GM12864 (cell line): ENCODE measurements at regions not wholly inside any gene's neighbourhood (a gene's known extent, or its start where the extent isn't known, plus 50 kb on each side); places are given as distances from the start of the nearest gene placed in this dataset.
"Not testable (repeated sequence)": the region's sequence is repeated elsewhere in the genome, so short reads cannot be mapped to it uniquely, and the experiment has no call there.

ENCODE experiments used
- DNase-seq: peaks from one replicate; pipeline ENCODE4 v3.0.0-alpha.2; 2011; ENCODE audit warnings: low read depth
- H3K4me3 ChIP-seq: 2 replicates; pipeline ENCODE4 v1.5.1; 2011; ENCODE audit warnings: mild to moderate bottlenecking, low read depth, low read length, control low read depth
- TF ChIP-seq, protein P1 (sequence below): IDR thresholded peaks from 2 replicates; pipeline ENCODE4 v1.5.1; 2011; ENCODE audit warnings: low read depth, mild to moderate bottlenecking, moderate library complexity, low read length, control low read depth, inconsistent platforms; ENCODE audit errors: missing control alignments

DNA sequence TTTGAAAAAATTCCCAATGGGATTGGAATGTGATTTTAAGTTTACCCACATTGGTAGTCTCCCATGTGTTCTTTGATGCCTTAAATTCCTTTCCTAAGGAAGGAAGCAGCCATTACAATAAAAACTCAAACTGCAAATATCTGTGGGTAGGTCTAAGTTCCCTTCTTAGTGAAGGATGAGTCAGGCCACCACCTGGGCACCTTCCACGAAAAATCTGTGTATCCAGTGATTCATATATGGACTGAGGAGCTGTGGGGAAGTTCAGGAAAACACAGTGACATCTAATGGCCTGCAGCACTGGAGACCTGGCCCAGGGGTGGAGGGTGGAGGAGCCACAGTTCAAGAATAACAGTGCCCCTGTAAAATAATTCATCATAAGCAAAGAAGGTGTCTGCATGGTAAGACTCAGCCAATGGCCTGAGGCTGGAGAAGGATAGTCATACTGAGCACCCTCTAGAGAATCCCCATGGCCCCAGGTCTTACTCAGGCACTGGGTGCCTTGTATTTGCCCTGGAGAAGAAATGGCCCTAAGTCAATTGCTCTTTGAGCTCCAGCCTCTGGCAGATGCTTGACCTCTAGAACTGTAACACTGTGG, 248.6 kb downstream of the SP3 start:
- no peak overlapping the region for H3K4me3 ChIP-seq
- no peak for DNase-seq
- TF ChIP-seq, protein P1, sequence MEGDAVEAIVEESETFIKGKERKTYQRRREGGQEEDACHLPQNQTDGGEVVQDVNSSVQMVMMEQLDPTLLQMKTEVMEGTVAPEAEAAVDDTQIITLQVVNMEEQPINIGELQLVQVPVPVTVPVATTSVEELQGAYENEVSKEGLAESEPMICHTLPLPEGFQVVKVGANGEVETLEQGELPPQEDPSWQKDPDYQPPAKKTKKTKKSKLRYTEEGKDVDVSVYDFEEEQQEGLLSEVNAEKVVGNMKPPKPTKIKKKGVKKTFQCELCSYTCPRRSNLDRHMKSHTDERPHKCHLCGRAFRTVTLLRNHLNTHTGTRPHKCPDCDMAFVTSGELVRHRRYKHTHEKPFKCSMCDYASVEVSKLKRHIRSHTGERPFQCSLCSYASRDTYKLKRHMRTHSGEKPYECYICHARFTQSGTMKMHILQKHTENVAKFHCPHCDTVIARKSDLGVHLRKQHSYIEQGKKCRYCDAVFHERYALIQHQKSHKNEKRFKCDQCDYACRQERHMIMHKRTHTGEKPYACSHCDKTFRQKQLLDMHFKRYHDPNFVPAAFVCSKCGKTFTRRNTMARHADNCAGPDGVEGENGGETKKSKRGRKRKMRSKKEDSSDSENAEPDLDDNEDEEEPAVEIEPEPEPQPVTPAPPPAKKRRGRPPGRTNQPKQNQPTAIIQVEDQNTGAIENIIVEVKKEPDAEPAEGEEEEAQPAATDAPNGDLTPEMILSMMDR = no peak

DNA sequence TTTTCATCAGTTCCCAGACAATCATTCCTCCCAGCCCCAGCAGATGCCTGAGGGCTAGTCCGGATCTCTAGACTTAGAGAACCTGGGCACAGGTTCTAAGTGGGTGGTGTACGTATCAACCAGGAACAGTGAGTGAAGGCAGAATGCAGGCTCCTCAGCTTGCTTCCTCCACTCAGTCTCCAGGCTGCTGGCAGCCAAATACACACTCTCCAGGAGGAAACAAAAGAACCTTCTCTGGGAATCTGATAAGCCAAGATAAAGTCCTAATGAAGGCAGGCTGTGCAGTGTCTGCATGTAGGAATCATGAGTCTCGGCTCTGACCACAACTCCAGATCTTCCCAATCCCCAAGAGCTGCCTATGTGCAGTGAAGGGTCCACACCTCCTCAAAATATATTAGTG, 245.7 kb downstream of the SP3 start:
- H3K4me3 ChIP-seq = no peak overlapping the region
- DNase-seq = no peak
- TF ChIP-seq, protein P1 = no peak

DNA sequence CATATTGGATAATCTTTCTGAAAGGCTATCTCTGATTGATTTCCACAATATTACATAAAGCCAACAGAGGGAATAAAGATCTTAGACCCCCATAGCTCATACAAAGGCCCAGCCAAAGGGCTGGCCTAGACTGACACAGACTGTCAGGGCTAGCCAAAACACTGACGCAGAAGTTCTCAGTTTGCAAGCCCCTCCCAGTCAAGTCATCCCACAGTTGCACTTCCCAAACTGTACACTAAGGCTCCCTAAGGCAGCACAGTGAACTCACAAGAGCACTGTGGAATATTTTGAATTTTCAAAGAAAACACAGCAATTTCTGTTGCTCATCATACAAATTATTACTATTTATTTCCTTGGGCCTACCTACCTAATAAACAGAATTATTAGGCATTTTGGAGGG, 244.9 kb downstream of the SP3 start:
- TF ChIP-seq, protein P1 = no peak
- no peak overlapping the region for H3K4me3 ChIP-seq
- no peak for DNase-seq

DNA sequence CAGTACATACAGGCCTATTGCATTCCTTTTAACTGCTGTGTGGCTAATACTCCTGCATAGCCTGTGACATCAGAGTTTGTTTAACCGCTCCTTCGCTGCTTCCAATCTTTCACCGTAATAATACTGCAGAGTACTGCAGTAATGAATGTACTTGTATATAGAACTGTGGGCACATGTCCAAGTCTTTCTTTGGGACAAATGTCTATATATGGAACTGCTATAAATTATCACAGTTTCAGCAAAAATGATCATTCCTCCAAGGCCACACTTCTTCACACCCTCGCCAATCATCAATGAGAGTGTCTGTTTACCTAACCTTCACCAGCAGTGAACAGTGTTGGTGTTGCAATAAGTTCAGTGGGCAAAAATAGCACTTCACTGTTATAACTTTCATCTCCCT, 230.4 kb downstream of the SP3 start:
- DNase-seq = no peak
- no peak overlapping the region for H3K4me3 ChIP-seq
- TF ChIP-seq, protein P1 = no peak

DNA sequence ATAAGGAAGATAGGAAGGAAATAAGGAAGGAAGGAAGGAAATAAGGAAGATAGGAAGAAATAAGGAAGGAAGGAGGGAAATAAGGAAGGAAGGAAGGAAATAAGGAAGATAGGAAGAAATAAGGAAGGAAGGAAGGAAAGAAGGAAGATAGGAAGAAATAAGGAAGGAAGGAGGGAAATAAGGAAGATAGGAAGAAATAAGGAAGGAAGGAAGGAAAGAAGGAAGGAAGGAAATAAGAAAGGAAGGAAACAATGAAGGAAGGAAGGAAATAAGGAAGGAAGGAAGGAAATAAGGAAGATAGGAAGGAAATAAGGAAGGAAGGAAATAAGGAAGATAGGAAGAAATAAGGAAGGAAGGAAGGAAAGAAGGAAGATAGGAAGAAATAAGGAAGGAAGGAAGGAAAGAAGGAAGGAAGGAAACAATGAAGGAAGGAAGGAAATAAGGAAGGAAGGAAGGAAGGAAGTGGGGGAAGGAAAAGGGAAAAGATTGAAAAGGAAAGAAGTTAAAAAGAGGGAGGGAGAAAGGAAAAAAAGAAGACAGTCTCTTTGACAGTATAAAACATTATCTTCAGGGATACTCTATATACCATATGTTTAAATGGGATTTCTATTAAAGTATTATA, 227.1 kb downstream of the SP3 start:
- DNase-seq, H3K4me3 ChIP-seq: not testable (repeated sequence)

DNA sequence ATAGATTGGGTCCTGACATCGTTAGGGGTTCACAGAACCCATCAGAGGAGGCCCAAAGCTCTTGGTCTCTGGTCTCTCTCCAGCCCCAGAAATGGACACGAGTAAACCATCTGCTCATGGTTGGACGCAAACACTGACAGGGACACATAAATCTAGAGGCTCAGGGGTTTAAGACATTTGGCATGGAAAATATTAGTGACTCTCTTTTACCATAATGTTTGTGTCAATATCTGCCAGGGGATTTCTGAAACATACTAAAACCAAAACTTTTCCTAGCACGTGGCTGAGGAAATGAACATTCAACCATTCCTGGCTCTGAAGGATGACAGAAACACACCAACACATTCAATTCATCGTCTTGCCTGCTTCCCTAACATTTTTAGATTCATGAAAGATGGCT, 226.2 kb downstream of the SP3 start:
- H3K4me3 ChIP-seq = no peak overlapping the region
- DNase-seq = no peak
- TF ChIP-seq, protein P1 = no peak

DNA sequence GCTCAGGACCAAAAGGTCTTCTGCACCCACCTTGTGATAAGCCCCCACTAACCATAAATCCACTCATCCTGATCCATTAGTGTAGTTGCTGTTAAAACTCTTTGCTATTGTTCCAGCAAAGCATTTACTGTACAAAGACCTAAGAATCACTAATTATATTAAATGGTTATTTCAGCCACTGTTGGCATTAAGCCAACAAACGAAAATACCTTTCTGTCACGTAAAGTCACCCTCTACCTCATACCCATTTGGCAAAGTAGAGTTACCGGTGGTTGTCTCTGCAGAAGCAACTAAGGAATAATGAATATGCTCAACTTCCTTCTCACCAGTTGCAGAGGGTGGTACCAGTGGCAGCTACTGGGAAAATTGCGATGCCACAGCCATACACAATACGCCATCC, 224.5 kb downstream of the SP3 start:
- H3K4me3 ChIP-seq = no peak overlapping the region
- TF ChIP-seq, protein P1 = no peak
- no peak for DNase-seq

DNA sequence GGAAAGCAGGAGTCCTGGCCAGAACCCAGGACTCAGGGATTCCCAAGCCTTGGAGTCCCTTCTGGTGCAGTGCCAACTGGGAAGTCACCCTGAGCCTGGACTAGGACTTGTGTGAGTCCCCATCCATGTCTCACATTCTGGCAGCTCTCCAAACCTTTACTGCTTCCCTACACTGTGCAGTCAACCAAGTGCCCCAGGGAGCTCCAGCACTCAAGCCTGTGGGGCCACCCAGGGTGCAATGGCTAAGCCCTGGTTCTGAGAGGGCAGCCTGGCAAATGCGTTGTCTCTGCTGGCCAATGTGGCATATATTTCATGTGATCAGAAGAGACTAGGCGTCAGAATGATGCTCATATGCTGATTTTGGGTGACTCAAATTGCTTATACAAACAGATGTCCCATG, 223.4 kb downstream of the SP3 start:
- TF ChIP-seq, protein P1 = no peak
- no peak overlapping the region for H3K4me3 ChIP-seq
- no peak for DNase-seq
